ENCODE measurements at regions not wholly inside any gene's neighbourhood (a gene's known extent, or its start where the extent isn't known, plus 50 kb on each side); places are given as distances from the start of the nearest gene placed in this dataset.

GRCh38 chr12:132435486-132436187, 54.3 kb upstream of the FBRSL1 start:
- H3K9me3 Mint-ChIP-seq: peaks cover 17% of the 10 kb centered on the region
- H3K4me1 Mint-ChIP-seq: peaks cover 38% of the 10 kb centered on the region
- H3K27me3 Mint-ChIP-seq (ENCODE audit: low read depth): peaks cover 22% of the 10 kb centered on the region
- no peak overlapping the region for H3K4me3 Mint-ChIP-seq
- peaks cover 4% of the 10 kb centered on the region for H3K36me3 Mint-ChIP-seq (ENCODE audit: low read depth)
- no peak overlapping the region for H3K27ac Mint-ChIP-seq
- no peak for TF ChIP-seq CTCF (IDR thresholded peaks at IDR 0.05; ENCODE audit: unreplicated experiment in 3 of 3)

- Mint-ChIP-seq H3K27ac (peak overlapping the region; percentile 82 to 93 (median 83)), H3K4me1 (peaks cover 50% of the 10 kb centered on the region), H3K36me3 (ENCODE audit: low read depth) (peaks cover 4% of the 10 kb centered on the region), H3K4me3 (no peak overlapping the region), H3K9me3 (peaks cover 15% of the 10 kb centered on the region), H3K27me3 (ENCODE audit: low read depth) (peaks cover 29% of the 10 kb centered on the region)
- TF ChIP-seq CTCF (IDR thresholded peaks at IDR 0.05; ENCODE audit: unreplicated experiment in 3 of 3): no peak
Observed at GRCh38 chr12:132433641-132434395, 56.1 kb upstream of the FBRSL1 start.

- Mint-ChIP-seq H3K27me3 (ENCODE audit: low read depth) (peaks cover 30% of the 10 kb centered on the region), H3K36me3 (ENCODE audit: low read depth) (peaks cover 4% of the 10 kb centered on the region), H3K9me3 (peaks cover 15% of the 10 kb centered on the region), H3K4me3 (peak overlapping the region in 2 of 3 experiments; percentile 14 to 32), H3K4me1 (peaks cover 58% of the 10 kb centered on the region), H3K27ac (peak overlapping the region; percentile 82 to 93 (median 83))
- no peak for TF ChIP-seq CTCF (IDR thresholded peaks at IDR 0.05; ENCODE audit: unreplicated experiment in 3 of 3)
Observed at GRCh38 chr12:132432721-132433577, 57.0 kb upstream of the FBRSL1 start.

DNA sequence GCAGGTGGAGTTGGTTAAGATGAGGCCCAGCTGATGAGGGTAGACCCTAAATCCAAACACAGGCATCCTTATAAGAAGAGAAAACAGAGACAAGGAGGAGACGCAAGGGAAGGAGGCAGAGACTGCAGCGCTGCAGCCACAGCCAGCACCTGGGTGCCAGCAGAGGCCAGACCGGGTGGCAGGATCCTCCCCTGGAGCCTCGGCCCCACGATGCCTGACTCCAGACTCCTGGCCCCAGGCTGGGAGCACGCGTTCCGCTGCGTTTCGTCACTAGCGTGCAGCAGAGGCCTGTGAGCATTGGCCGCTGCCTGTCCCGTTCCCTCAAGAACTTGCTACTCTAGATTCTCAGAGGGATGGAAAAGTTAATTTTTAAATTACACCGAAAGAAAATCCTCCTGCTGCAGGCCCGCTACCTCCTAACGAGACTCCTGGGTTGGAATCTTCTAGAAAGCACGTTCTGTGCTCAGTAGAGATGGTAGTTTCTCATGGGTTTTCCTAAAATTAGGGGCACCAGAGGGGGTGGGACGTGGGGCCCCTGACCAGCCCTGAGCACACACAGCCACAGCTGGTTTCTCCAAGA, 57.7 kb upstream of the FBRSL1 start:
- H3K4me3 Mint-ChIP-seq: peak overlapping the region in 1 of 3 experiments; percentile 51
- peaks cover 15% of the 10 kb centered on the region for H3K9me3 Mint-ChIP-seq
- H3K4me1 Mint-ChIP-seq: peaks cover 66% of the 10 kb centered on the region
- peaks cover 36% of the 10 kb centered on the region for H3K27me3 Mint-ChIP-seq (ENCODE audit: low read depth)
- no peak for TF ChIP-seq CTCF (IDR thresholded peaks at IDR 0.05; ENCODE audit: unreplicated experiment in 3 of 3)
- peaks cover 4% of the 10 kb centered on the region for H3K36me3 Mint-ChIP-seq (ENCODE audit: low read depth)
- H3K27ac Mint-ChIP-seq: peak overlapping the region; percentile 82 to 92 (median 83)

GRCh38 chr12:132430838-132431774, 58.8 kb upstream of the FBRSL1 start:
- Mint-ChIP-seq H3K4me1 (peaks cover 77% of the 10 kb centered on the region), H3K36me3 (ENCODE audit: low read depth) (peaks cover 4% of the 10 kb centered on the region), H3K27ac (peak overlapping the region; percentile 41 to 95 (median 92)), H3K9me3 (peaks cover 18% of the 10 kb centered on the region), H3K27me3 (ENCODE audit: low read depth) (peaks cover 44% of the 10 kb centered on the region), H3K4me3 (no peak overlapping the region)
- no peak for TF ChIP-seq CTCF (IDR thresholded peaks at IDR 0.05; ENCODE audit: unreplicated experiment in 3 of 3)
